ENCODE measurements at regions not wholly inside any gene's neighbourhood (a gene's known extent, or its start where the extent isn't known, plus 50 kb on each side); places are given as distances from the start of the nearest gene placed in this dataset.
A peak's percentile ranks its signal among the peaks of the same experiment; 100 is the strongest.

DNA sequence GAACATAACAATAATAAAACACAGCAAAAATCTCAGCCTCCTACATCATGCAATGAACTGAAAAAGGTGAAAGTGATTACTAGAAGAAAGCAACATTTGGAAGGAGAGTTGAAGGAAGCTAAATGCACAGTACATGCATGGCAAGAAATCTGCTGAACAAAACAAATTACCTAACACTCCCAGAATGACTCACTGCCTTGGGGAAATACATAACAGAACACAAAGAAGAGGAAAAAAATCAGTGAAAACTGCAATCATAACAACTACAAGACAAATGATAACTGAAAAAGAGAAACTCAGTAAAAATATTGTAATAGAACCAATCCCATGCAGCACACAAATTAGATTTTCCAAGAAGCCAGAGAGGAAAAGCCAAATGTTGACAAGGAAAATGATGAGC lies 1513.2 kb downstream of the ARAP2 start:
- DNase-seq = no peak

DNA sequence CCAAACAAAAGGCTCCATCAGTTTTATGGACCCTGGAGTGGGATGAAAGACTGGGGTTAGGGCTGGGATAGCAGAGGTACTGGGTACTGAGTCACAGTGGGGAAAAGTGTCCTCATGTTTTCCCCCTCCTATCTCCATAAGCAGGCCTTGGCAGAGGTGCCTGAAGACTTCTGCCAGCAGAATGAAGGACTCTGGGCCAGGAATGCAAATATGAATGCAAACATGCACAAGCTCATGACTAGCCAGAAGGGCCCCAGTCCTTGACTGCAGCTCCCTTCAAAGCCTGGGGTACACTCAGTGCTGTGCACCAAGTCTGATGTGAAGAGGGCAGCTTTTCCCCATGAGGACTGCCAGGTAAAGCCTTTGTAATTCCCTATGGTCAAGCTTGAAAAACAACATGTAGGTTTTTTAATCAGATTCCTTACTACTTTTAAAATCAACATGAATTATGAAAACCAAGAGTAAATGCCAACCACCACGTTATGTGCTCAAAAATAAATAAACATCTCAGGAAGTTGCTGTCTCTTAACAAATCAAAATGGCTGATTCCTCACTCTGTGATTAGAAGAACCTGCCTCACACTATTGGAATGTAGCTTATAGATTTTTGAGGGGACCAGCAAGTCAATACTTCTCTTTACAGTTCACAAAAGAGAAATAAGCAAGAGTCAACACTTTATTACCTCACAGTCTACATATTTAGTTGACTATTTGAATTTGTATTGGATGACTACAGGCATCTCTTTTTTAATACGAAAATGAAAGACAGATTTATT lies 1512.0 kb downstream of the ARAP2 start:
- DNase-seq = no peak

DNA sequence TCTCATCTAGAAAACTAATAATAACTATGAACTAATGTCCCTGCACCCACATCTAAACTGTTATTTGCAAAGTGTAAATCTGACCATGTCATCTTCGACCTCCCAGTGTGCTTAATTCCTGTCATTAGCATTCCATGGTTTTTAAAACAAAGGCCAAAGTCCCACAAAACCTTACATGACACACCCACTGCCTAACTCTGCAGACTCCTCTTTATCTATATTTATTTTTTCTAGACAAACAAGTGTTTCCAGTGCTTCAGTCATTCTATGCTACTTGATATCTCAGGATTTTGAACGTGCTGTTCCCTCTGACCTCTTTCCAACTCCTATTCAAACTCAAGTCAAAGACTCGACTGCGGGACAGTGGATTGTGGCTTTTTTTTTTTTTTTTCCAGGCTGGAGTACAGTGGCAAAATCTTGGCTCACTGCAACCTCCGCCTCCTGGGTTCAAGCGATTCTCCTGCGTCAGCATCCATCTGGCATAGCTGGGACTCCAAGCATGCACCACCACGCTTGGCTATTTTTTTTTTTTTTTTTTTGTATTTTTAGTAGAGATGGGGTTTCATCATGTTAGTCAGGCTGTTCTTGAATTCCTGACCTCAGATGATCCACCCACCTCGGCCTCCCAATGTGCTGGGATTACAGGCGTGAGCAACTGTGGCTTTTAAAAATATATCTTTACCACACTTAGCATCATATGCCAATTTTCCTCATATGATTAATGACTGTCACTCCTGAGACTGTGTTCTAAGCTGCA lies 1511.0 kb downstream of the ARAP2 start:
- DNase-seq = no peak

DNA sequence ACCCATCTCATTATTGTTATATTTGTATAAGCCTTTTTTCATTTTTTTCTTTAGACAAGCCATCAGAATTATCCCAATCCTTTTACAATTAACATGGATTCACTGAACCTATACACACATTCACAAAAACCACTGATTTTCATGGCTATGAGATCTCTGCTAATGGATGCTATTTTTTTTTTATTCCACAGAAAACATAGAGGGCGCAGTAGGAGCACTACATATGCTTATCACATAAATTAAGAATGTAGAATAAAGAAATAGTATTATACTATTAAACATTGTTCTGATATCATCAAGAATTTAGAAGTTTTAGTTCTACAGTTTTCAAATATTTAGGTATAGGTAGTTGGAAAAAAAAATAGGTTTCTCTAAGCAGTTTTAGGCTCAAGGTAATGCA lies 1477.4 kb downstream of the ARAP2 start:
- no peak for DNase-seq

DNA sequence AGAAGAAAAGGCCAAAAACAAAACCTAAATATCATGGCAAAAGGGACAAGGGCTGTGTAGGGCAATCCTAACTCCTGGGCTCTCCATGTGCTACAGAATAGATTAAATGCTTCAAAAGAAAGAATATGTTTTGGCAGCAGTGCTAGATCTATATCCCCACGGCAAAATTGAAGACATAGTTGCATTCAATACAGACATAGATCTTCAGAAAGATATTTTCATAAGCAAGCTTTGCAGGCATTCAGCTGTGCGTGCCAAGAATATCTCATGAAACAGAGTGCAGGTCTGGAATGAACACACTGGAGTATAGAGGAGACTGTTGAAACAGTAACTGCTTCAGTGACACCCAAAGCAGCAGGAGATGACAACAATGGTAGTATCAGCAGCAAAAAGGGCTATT lies 1476.9 kb downstream of the ARAP2 start:
- DNase-seq = no peak

DNA sequence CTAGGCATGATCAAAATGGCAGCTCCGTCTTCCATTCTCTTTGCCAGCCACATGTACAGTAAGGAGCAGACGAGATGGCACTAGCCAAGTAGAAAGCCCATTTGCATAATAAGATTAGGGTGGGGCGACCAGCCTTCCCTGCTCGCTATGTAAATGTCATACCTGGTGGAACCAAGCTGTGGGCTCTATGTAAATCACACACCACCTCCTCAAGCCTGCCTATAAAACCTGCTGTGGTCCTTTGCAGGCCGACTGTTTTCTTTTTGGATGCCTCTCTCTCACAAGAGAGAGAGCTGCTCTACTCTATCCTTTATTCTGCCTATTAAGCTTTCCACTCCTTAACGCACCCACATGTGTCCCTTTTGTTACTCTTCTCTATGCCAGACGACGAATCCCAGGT lies 1472.7 kb downstream of the ARAP2 start:
- peak; percentile 44 for DNase-seq

DNA sequence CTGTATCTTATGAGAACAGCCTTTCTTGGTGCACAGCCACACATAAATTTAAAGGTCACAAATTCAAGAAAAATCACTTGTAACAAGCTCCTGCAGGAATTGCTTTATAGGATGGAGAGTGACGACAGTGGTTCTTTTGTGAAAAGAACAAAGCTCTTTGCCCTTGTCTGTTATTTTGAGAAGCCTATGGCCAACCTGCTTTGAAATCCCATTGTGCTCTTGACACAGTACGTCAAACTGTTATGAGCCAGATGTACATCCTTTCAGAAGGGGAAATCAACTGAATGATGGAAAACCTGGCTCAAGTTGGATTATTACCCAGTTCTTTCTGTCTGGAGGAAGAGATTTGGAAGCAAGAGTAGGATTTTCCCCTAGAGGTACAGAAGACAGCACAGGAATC lies 1454.2 kb downstream of the ARAP2 start:
- DNase-seq = no peak

DNA sequence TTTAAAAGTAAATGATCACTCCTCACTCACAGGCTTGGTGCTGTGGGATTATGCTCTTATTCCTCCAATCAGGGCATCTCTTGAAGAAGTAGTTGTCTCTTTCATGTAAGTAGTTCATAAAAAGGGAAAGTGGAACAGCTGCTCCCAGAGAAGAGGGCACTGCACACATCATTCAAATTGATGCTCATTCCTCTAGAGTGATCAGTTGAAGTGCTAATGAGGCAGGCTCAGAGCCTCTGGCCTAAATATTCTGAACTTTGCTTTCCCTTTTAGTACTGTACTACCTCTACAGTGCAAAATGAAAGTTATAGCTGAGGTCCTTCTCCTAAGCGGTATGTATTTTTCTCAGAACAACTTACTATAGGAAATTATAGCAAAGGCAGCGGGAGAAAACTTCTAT lies 1453.1 kb downstream of the ARAP2 start:
- DNase-seq = no peak

DNA sequence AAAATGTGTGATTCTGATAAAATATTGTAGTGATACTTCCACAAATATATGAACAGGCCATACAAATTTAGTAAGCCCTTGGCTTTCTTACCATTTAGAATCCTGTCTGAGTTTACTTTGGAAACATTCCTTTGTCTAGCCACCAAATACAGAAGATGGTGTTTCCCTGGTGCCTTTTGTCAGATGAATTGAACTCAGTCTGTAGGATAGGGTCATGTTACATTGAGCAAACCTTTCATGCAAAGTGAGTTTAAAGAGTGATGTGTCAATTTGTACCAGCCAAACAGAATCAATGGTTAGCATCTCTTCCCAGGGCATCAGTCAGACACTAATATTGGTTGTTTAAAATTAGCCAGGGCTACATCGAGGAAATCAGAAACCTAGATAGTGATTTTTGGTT lies 1443.4 kb downstream of the ARAP2 start:
- no peak for DNase-seq

DNA sequence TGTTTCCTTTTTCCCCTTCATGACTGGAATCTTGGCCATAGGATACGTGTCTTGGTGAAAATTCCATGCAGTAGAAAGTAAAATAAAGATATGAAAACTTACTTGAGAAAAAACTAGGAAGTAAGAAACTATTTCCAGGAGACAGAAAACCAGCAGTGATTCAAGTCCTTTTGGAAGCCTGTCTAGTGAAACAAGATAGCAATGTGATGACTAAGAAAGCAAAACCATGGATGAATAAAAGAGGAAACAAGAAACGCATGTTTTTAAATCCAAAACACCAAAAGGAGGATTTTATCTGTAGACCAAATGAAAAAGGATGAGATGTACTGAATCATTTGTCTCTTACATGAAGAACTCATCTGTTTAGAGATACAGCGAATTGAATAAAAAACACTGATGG lies 1430.0 kb downstream of the ARAP2 start:
- DNase-seq = no peak

DNA sequence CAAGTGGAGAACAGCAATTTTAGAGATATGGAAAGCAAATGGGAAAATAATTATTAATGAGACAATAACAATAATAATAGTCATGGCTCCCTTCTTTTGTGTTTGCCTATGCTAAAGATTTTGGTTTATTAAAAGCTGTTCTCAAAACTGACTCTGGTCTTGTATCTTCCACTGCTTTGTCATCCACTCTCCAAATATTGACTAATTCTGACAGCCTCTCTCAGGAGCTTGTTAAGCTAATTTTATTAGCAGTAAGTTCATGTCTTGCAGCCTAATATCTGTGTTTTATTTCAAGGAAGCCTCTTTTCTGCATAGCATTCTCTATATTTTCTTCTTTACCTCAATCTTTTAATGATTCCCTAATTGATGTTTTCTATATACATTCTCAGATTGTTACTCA lies 1419.8 kb downstream of the ARAP2 start:
- DNase-seq = no peak

DNA sequence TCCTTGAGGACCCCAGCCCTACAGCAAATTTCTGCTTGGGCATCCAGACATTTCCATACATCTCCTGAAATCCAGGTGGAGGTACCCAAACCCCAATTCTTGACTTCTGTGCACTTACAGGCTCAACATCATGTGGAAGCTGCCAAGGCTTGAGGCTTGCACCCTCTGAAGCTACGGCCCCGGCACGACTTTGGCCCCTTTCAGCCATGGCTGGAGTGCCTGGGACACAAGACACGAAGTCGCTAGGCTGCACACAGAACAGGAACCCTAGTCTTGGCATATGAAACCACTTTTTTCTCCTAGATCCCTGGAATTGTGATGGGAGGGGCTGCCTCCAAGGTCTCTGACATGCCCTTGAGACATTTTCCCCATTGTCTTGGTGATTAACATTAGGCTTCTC lies 1417.7 kb downstream of the ARAP2 start:
- no peak for DNase-seq

DNA sequence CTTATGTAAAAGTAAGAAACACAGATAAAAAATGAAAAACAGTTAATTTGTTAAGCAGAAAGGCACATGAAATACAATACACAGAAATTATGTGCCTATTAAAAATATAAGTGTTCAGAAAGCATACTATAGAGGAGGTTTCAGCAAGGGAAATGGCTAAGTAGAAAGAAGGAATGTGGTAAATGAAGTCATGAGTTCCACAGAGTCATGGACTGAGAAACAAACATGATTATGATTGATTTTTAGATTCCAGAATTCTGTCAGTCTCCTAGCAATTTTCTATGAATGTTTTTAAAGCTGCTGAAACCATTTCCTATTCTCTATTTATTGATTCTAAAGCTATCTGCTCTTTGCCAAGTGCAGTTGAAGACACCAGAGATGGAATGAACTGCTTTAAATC lies 1398.4 kb downstream of the ARAP2 start:
- no peak for DNase-seq

DNA sequence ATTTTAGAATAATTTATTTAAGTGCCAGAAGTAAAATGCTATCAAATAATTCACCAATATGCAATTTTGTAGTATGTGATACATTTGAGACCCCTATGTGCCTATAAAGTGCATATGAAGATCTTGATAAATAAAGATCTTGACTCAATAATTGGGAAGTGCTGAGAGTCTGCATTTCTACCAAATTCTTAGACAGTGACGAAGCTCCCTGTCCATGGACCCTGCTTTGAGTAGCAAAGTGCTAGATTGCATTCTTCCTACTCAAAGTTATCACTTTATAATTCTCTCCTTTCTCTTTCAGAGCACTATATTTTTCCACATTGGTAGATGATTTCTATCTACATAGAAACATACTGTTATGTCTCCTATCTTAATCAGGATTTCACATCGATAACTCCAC lies 1393.9 kb downstream of the ARAP2 start:
- DNase-seq = no peak

DNA sequence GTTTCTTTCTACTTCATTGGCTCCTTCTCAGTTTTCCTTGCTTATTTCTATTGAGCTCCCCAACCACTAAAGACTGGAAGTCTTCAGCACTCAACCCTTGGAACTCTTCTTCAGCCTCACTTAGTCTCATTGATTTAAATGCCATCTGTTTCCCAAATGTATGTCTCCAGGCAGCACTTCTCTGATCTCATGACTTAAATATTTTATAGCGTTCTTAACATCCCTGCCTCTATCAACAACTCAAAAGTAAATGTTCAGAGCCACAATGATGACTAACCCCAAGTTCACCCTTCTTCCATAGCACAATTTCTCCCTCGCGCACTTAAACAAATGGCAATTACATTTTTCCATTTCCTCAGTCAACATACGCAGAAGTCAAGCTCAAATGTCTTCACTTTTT lies 1393.3 kb downstream of the ARAP2 start:
- no peak for DNase-seq

DNA sequence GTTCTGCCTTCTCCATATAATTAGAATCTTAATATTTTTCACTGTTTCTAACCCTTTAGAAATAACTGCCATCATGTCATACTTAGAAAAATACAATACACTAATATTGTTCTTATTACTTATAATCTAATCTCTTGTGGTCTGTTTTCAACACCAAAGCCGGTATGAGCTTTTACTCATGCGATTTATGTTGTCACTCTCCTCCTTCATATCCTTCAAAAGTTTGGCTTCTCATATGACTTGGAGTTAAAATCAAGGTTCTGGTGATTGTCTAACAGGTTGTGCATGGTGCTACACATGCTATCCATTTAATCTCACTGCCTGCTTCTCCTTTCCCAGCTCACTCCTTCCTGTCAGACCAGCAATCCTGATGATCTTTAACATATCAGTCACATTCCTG lies 1392.9 kb downstream of the ARAP2 start:
- DNase-seq = no peak

DNA sequence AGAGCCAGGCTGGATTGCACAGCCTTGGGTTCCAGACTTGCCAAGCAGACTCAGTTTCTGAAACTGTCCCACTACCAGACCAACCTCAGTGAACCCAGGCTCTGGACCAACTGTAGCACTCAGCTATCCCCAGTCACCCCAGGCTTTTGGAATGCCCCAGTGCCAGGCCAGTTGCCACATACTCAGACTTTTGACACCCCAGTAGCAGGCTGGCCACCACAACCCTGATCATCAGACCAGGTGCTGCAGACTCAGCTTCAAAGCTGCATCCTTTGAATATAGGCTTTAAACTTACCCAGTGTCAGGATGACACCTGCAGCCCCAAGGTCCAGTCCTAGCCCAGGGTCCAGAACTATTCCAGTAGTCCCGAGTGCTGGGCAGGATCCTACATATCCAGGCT lies 1389.9 kb downstream of the ARAP2 start:
- DNase-seq = peak; percentile 45

DNA sequence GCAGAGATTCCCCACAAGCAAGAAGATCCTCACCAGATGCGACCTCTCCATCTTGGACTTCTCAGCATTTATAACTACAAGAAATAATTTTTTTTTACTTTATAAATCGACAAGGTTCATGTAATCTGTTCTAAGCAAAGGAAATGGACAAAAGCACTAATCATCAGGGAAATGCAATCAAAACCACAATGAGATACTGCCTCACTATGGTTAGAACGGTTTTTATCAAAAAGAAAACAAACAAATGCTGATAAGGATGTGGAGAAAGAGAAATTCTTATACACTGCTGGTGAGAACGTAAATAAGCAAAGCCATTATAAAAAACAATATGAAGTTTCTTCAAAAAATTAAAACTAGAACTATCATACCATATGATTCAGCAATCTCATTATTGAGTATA lies 1382.6 kb downstream of the ARAP2 start:
- DNase-seq = no peak

DNA sequence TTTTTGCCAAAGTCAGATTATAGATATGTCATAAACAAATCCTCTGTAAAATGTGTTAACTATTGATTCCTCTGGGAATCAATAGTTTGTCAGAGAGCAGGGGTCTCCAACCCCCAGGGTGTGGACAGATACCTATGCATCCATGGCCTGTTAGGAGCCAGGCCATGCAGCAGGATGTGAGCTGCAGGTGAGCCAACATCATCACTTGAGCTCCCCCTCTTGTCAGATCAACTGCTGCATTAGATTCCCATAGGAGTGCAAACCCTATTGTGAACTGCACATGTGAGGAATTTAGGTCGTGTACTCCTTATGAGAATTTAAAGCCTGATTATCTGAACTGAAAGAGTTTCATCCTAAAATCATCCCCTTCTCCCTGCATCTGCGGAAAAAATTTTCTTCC lies 1365.4 kb downstream of the ARAP2 start:
- no peak for DNase-seq

DNA sequence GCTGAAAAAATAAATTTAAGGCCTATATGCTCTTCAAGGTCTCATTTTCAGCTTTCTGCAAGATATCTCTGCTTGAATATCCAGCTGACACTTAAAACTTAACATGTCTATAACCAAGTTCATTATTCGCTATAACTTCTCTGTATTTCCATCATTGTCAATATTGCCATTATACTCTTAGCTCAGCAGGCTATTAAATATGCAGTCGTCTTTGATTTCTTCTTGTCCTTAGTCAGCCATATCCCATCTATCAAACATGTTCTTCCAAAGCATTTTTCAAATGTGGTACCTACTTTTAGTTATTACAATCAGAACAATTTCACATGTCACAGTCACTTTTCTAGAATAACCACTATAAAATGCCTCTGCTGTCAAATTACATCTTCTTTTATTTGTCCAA lies 1364.1 kb downstream of the ARAP2 start:
- no peak for DNase-seq

DNA sequence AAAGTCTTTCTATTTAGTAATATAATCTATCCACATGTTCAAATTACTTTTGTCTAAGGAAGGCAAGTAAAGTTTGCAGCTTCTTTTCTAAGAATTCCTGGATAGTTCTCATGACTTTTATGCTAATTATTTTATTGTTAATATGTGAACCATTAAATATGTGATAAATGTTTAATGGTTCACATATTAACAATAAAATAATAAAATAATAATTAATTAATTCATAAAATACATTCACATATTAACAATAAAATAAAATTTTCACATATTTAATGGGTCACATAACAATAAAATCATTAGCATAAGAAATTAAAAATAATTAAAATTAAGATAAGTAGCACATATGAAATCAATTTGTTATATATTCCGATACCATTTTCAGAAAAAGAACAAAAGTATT lies 1352.4 kb downstream of the ARAP2 start:
- DNase-seq = no peak

DNA sequence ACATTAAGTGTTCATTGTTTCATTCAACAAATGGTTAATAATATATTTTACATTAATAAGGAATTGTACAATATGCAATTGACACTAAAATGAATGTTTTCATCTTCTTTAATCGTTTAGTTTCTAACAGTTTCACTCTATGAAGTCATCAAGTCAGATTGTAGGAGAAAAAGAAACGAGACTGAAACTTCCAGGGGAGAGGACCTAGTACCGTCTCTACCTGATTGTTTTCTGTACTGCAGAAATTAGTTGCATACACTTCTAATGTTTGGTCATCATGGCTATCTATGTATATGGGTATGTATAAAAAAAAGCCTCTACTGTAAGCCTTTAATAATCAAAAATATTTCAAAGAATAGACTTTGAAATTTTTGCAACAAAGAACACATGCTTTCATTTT lies 1350.9 kb downstream of the ARAP2 start:
- DNase-seq = no peak

DNA sequence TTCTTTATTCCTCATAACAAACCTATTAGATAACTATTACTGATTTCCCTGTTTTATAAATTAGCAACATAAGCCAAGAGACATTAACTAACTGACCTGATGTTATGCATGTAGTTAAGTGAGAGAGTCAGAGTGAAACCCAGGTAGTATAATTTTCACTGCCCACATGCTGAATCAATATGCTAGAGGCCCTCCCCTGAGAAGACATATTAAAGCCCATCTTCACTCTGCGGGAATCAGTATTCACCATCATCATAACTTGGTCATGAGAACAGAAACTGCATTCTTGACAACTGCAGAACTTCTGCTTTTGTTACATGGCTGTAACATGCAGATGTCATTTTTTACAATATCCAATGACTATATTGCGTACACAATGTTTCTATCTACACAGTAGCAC lies 1324.3 kb downstream of the ARAP2 start:
- DNase-seq = no peak

DNA sequence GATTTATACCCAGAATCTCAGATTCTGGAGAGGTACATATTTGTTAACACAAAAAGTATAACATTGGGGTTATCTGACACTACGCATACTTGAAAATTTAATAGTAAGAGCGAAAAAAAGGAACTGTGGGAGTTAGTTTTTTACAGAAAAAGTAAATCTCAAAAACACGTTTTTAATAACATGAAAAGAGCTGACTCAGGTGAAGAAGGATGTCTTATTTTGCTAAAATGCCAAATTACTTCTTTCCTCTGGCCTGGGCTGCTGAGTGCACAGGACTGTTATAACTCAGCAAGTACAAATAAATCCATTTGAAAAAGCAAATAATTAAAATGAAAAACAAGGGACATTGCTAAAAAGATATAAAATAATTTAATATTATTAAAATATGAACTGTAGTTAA lies 1322.9 kb downstream of the ARAP2 start:
- no peak for DNase-seq

DNA sequence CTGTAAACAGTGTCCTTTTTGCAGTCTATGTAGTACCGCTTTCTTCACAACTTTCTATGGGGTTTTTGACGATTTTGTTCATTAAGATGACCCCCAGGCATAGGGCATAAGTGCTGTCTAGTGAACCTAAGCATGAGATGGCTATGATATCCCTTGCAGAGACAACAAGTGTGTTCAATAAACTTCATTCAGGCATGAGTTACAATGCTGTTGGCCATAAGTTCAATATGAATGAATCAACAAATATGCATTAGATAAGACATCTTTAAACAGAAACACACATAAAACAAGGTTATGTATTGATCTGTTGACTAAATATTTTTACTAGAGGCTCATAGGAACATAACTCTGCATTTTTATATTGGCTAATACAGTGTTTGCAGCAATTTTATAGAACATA lies 1322.0 kb downstream of the ARAP2 start:
- DNase-seq = no peak

Measured in islet precursor cell (in vitro differentiated cells).